ENCODE measurements at regions not wholly inside any gene's neighbourhood (a gene's known extent, or its start where the extent isn't known, plus 50 kb on each side); places are given as distances from the start of the nearest gene placed in this dataset.

DNA sequence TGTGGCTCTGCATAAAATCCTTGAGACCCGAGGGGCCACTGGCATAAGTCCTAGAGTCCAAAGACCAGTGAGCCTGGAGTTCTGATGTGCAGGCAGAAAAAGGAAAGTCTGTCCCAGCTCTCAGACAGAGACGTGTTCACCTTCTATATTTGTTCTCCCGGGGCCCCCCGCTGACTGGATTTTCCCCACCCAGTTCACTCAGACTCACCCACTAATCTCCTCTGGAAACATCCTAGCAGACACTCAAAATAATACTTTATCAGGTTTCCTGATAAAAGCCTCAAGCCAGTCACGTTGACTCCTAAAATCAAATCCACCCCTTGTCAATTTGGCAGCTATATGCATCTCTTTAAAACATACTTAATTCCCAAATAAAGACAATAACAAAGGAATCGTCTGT is 1084.2 kb upstream of the NCAM2 start:
- Histone ChIP-seq H3K27ac (ENCODE audit: low read depth, low read length) (no peak overlapping the region), H3K4me3 (ENCODE audit: low read depth, low read length) (no peak overlapping the region), H3K27me3 (ENCODE audit: control insufficient read depth, insufficient read depth, low read length) (no peaks in the 10 kb centered on the region), H3K9me3 (ENCODE audit: control insufficient read depth, insufficient read depth, low read length) (peaks cover 9% of the 10 kb centered on the region)
- TF ChIP-seq, protein P1, sequence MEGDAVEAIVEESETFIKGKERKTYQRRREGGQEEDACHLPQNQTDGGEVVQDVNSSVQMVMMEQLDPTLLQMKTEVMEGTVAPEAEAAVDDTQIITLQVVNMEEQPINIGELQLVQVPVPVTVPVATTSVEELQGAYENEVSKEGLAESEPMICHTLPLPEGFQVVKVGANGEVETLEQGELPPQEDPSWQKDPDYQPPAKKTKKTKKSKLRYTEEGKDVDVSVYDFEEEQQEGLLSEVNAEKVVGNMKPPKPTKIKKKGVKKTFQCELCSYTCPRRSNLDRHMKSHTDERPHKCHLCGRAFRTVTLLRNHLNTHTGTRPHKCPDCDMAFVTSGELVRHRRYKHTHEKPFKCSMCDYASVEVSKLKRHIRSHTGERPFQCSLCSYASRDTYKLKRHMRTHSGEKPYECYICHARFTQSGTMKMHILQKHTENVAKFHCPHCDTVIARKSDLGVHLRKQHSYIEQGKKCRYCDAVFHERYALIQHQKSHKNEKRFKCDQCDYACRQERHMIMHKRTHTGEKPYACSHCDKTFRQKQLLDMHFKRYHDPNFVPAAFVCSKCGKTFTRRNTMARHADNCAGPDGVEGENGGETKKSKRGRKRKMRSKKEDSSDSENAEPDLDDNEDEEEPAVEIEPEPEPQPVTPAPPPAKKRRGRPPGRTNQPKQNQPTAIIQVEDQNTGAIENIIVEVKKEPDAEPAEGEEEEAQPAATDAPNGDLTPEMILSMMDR (IDR thresholded peaks at IDR 0.05; ENCODE audit: low read depth, low read length), result no peak
- ChIA-PET CTCF (no interaction called here), POLR2A (no interaction called here)
- DNase-seq (ENCODE audit: low read depth, low spot score), result no peak

DNA sequence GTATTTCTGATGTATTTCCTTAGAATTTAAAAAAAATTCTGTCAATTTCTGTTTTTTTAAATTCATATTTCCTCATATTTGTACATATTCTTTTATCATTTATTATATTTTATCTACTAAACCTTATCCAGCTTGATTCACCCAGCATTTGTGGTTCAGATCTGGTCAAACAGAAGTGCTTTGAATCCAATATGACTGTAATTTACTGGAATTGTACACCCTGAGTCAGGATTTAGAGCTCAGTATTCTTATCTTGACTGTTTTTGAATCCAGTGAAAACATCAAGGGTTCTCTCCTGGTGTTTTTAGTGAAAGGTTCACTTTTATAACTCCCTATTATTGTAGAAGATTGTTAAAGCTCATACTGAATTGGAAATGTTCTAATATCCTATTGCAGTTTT is 1077.0 kb upstream of the NCAM2 start:
- Histone ChIP-seq H3K4me3 (ENCODE audit: low read depth, low read length) (no peak overlapping the region), H3K27me3 (ENCODE audit: control insufficient read depth, insufficient read depth, low read length) (no peaks in the 10 kb centered on the region), H3K9me3 (ENCODE audit: control insufficient read depth, insufficient read depth, low read length) (no peaks in the 10 kb centered on the region; the same call in 1 of the 2 replicates), H3K27ac (ENCODE audit: low read depth, low read length) (no peak overlapping the region)
- TF ChIP-seq, protein P1 (IDR thresholded peaks at IDR 0.05; ENCODE audit: low read depth, low read length), result no peak
- POLR2A ChIA-PET, result no interaction called here
- DNase-seq (ENCODE audit: low read depth, low spot score), result no peak
- CTCF ChIA-PET, result no interaction called here

DNA sequence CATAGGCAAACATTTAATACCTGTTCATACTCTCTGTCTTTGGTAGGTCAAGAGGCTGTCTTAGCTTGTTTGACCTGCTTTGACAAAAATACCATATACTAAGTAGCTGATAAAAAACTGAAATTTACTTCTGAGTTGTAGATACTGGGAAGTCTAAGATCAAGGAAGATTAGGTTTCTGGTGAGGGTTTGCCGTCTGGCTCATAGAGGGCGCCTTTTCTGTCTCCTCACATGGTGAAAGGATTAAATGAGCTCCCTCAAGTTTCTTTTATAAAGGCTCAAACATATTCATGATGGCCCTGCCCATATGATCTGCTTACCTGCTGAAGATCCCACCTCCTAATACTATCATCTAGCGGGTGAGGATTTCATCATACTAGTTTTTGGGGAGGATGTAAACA is 1076.1 kb upstream of the NCAM2 start:
- ChIA-PET CTCF (no interaction called here), POLR2A (no interaction called here)
- Histone ChIP-seq H3K9me3 (ENCODE audit: control insufficient read depth, insufficient read depth, low read length) (no peaks in the 10 kb centered on the region; the same call in 1 of the 2 replicates), H3K4me3 (ENCODE audit: low read depth, low read length) (no peak overlapping the region), H3K27ac (ENCODE audit: low read depth, low read length) (no peak overlapping the region), H3K27me3 (ENCODE audit: control insufficient read depth, insufficient read depth, low read length) (no peaks in the 10 kb centered on the region)
- DNase-seq (ENCODE audit: low read depth, low spot score), result no peak
- TF ChIP-seq, protein P1 (IDR thresholded peaks at IDR 0.05; ENCODE audit: low read depth, low read length), result no peak

DNA sequence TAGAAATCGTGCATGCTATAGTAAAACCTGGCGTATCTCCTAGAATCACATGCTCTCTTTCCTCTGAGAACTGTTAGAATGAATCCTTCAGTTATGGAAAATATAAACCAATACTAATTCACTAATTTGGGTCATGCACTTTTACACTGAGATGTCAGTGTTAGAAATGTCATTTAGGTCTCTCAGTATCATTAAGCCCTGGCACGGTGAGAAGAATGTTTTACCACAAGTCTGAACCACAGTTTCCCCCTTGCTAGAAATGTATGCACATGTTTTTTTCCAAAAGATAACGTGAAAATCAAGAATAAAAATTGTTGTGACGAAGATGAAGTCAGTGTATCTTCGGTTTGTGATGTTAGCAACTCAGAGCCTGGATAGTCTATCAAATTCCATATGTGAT is 1062.7 kb upstream of the NCAM2 start:
- Histone ChIP-seq H3K9me3 (ENCODE audit: control insufficient read depth, insufficient read depth, low read length) (peaks cover 4% of the 10 kb centered on the region), H3K4me3 (ENCODE audit: low read depth, low read length) (no peak overlapping the region), H3K27me3 (ENCODE audit: control insufficient read depth, insufficient read depth, low read length) (no peaks in the 10 kb centered on the region), H3K27ac (ENCODE audit: low read depth, low read length) (no peak overlapping the region)
- ChIA-PET POLR2A (no interaction called here), CTCF (no interaction called here)
- no peak for DNase-seq (ENCODE audit: low read depth, low spot score)
- TF ChIP-seq, protein P1 (IDR thresholded peaks at IDR 0.05; ENCODE audit: low read depth, low read length), result no peak

DNA sequence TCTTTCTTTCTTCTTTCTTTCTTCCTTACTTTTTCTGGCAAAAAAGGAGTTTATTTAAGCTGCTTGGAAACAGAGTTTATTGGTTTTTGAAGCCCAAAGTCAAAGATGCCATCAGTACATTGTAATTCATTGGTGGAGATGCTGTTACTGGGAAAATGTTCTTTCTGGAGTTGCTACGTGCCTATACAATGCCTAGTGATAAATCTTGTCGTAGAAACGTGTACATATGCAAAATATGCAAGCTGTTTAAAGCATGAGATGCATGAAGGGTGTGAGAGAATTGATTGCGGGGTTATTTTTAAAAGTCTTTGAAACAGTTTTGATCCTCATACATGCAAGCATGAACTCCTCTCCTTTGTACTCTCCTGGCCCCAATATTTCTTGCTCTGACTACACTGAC is 1060.6 kb upstream of the NCAM2 start:
- no peaks in the 10 kb centered on the region for H3K27me3 ChIP-seq (ENCODE audit: control insufficient read depth, insufficient read depth, low read length)
- peaks cover 4% of the 10 kb centered on the region for H3K9me3 ChIP-seq (ENCODE audit: control insufficient read depth, insufficient read depth, low read length)
- H3K27ac ChIP-seq (ENCODE audit: low read depth, low read length), result no peak overlapping the region
- no peak overlapping the region for H3K4me3 ChIP-seq (ENCODE audit: low read depth, low read length)
- ChIA-PET CTCF (no interaction called here), POLR2A (no interaction called here)
- DNase-seq (ENCODE audit: low read depth, low spot score), result no peak
- TF ChIP-seq, protein P1 (IDR thresholded peaks at IDR 0.05; ENCODE audit: low read depth, low read length), result no peak

Measured in AG04450 (cell line).